ENCODE measurements at regions not wholly inside any gene's neighbourhood (a gene's known extent, or its start where the extent isn't known, plus 50 kb on each side); places are given as distances from the start of the nearest gene placed in this dataset.

DNA sequence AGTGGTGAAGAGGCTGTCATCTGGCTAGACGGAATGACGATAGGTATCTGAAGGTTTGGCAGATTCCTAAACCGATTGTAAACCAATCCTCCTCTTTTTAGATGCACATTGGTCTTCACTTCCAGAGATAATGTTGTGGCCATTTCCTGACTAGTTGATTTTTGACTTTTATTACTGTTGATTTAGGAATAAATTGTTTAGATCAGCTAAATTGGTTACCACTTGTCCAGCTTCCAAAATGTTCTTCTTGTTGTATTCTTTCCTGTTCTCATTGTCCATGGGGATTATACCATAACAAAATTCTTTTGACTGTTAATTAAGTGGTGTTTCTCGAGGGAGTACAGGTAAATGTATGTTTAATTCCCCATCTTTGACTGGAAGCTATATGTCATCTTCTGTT lies 119.7 kb downstream of the MACROH2A1 start:
- ChIA-PET POLR2A (no interaction called here), CTCF (interaction anchor here (0.8 to 1.2 kb wide), 3 partner anchors 9 to 14 kb away, joined by 4 to 5 read pairs (median 5); no protein-coding TSS in a partner anchor)
- DNase-seq (ENCODE audit: extremely low spot score): no peak
- TF ChIP-seq, protein P1, sequence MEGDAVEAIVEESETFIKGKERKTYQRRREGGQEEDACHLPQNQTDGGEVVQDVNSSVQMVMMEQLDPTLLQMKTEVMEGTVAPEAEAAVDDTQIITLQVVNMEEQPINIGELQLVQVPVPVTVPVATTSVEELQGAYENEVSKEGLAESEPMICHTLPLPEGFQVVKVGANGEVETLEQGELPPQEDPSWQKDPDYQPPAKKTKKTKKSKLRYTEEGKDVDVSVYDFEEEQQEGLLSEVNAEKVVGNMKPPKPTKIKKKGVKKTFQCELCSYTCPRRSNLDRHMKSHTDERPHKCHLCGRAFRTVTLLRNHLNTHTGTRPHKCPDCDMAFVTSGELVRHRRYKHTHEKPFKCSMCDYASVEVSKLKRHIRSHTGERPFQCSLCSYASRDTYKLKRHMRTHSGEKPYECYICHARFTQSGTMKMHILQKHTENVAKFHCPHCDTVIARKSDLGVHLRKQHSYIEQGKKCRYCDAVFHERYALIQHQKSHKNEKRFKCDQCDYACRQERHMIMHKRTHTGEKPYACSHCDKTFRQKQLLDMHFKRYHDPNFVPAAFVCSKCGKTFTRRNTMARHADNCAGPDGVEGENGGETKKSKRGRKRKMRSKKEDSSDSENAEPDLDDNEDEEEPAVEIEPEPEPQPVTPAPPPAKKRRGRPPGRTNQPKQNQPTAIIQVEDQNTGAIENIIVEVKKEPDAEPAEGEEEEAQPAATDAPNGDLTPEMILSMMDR (IDR thresholded peaks at IDR 0.05; ENCODE audit: control extremely low read depth, extremely low read depth, low read depth, missing control alignments): no peak

GRCh38 chr5:135276151-135276550 lies 122.9 kb downstream of the MACROH2A1 start:
- ChIA-PET CTCF (interaction anchor here (0.9 to 1.2 kb wide), 2 partner anchors 12 to 85 kb away, joined by 3 to 4 read pairs; no protein-coding TSS in a partner anchor), POLR2A (no interaction called here)
- no peak for DNase-seq (ENCODE audit: extremely low spot score)
- TF ChIP-seq, protein P1 (IDR thresholded peaks at IDR 0.05; ENCODE audit: control extremely low read depth, extremely low read depth, low read depth, missing control alignments): no peak

- TF ChIP-seq, protein P1 (IDR thresholded peaks at IDR 0.05; ENCODE audit: control extremely low read depth, extremely low read depth, low read depth, missing control alignments): no peak
- ChIA-PET POLR2A (no interaction called here), CTCF (interaction anchor here (1.0 kb wide), 1 partner anchor 9 kb away, joined by 3 read pairs; no protein-coding TSS in a partner anchor)
- no peak for DNase-seq (ENCODE audit: extremely low spot score)
Measured at GRCh38 chr5:135273212-135273611, 125.8 kb downstream of the MACROH2A1 start.

DNA sequence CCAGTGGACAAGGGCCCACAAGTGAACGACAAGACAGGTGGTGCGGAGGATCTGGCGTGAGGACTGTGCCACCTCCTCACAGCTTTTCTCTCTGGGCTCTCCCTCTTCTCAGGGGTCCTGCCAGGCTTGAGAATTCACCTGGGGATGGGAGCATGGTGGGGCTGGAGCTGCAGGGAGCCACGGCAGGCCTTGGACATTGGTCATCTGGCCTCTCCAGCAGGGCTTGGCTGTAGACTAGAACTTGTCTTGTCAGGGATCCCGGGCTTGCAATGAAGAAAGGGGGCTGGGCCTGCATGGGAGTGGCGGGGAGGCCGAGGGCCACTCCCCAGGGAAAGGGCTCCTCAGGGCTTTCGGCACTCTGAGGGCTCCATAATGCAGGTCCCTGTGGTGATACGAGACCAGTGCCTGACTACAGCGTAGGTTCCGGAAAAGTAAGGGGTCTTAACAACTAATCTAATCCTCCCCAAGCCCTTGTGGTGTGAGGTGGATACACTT lies 126.7 kb downstream of the MACROH2A1 start:
- TF ChIP-seq, protein P1 (IDR thresholded peaks at IDR 0.05; ENCODE audit: control extremely low read depth, extremely low read depth, low read depth, missing control alignments): no peak
- DNase-seq (ENCODE audit: extremely low spot score): no peak
- CTCF ChIA-PET: no interaction called here
- POLR2A ChIA-PET: no interaction called here

GRCh38 chr5:135271533-135272310 lies 127.3 kb downstream of the MACROH2A1 start:
- DNase-seq (ENCODE audit: extremely low spot score): no peak
- TF ChIP-seq, protein P1 (IDR thresholded peaks at IDR 0.05; ENCODE audit: control extremely low read depth, extremely low read depth, low read depth, missing control alignments): no peak
- CTCF ChIA-PET: no interaction called here
- POLR2A ChIA-PET: no interaction called here

GRCh38 chr5:135269931-135270421 lies 129.1 kb downstream of the MACROH2A1 start:
- CTCF ChIA-PET: interaction anchor here (1.8 kb wide), 1 partner anchor 9 kb away, joined by 4 read pairs; no protein-coding TSS in a partner anchor
- TF ChIP-seq, protein P1 (IDR thresholded peaks at IDR 0.05; ENCODE audit: control extremely low read depth, extremely low read depth, low read depth, missing control alignments): no peak
- no peak for DNase-seq (ENCODE audit: extremely low spot score)
- POLR2A ChIA-PET: no interaction called here

Measured in GM10248 (cell line).